ENCODE measurements at regions not wholly inside any gene's neighbourhood (a gene's known extent, or its start where the extent isn't known, plus 50 kb on each side); places are given as distances from the start of the nearest gene placed in this dataset.

GRCh38 chr1:5404412-5405203 lies 587.6 kb downstream of the NPHP4 start:
- POLR2A ChIA-PET = no interaction called here

More at GRCh38 chr1:5404412-5405203, 587.6 kb downstream of the NPHP4 start:
- H3K4me1 ChIP-seq (ENCODE audit: control insufficient read depth in 2 of 2, insufficient read depth in 2 of 2, low read length in 2 of 2) = no peaks in the 10 kb centered on the region
- no peak overlapping the region for H2AFZ ChIP-seq (ENCODE audit: insufficient read depth, low read depth, low read length, poor library complexity, severe bottlenecking)
- H3K4me3 Mint-ChIP-seq = no peak overlapping the region
- peaks cover 3% of the 10 kb centered on the region for H3K9me3 Mint-ChIP-seq (ENCODE audit: insufficient read depth)
- no peaks in the 10 kb centered on the region for H4K20me1 ChIP-seq (ENCODE audit: control insufficient read depth, insufficient read depth, low read length, poor library complexity, severe bottlenecking)
- H3K79me2 ChIP-seq (ENCODE audit: control insufficient read depth, insufficient read depth, low read length) = no peaks in the 10 kb centered on the region
- ATAC-seq (ENCODE audit: low read depth) (no peak), DNase-seq (no peak)
- no peak overlapping the region for H3K9ac ChIP-seq (ENCODE audit: low read length)
- WGBS (ENCODE audit: insufficient coverage) = 89% methylated on average over 6 of the region's 7 CpGs
- H3K4me2 ChIP-seq (replicated peaks; ENCODE audit: low read depth, low read length, poor library complexity, severe bottlenecking) = no peak overlapping the region
- no peaks in the 10 kb centered on the region for H3K4me1 Mint-ChIP-seq
- no peaks in the 10 kb centered on the region for H3K36me3 ChIP-seq (replicated peaks in 1 of 2; ENCODE audit: control extremely low read depth in 1 of 2, control insufficient read depth in 1 of 2, extremely low read depth in 1 of 2, insufficient read depth in 2 of 2, low read length in 1 of 2)
- intact Hi-C loops (cut with micrococcal nuclease) = no loop called here
- TF ChIP-seq EZH2 (IDR thresholded peaks at IDR 0.05; ENCODE audit: borderline replicate concordance, insufficient read depth, low read depth, low read length, poor library complexity, severe bottlenecking) = no peak
- TF ChIP-seq CTCF (IDR thresholded peaks at IDR 0.05) = no peak
- H3K9me3 ChIP-seq (ENCODE audit: control extremely low read depth in 1 of 3, control insufficient read depth in 2 of 3, insufficient read depth in 1 of 3, low read length in 2 of 3) = peaks cover 0 to 17% (median 0%) of the 10 kb centered on the region in 3 donors
- no peak overlapping the region for H3K4me3 ChIP-seq (ENCODE audit: control extremely low read depth in 1 of 5, extremely low read depth in 1 of 5, insufficient read depth in 1 of 5, low read depth in 2 of 5, low read length in 4 of 5)
- no peak overlapping the region for H3K27ac Mint-ChIP-seq
- no peak overlapping the region for H3K27ac ChIP-seq (ENCODE audit: low read length in 2 of 2)
- no peaks in the 10 kb centered on the region for H3K27me3 Mint-ChIP-seq
- H3K27me3 ChIP-seq (replicated peaks in 1 of 4; ENCODE audit: control extremely low read depth in 1 of 4, control insufficient read depth in 3 of 4, insufficient read depth in 4 of 4, low read length in 3 of 4) = no peaks in the 10 kb centered on the region
- CTCF ChIA-PET = no interaction called here
